HEK293 (cell line): ENCODE measurements at regions not wholly inside any gene's neighbourhood (a gene's known extent, or its start where the extent isn't known, plus 50 kb on each side); places are given as distances from the start of the nearest gene placed in this dataset.

Source experiments
- KLF8 ChIP-seq: fragments of 450-650 bp; formaldehyde crosslinking; IDR thresholded peaks from 2 replicates; pipeline ENCODE4 v1.5.1; 2016; ENCODE audit warnings: missing biosample characterization, missing genetic modification characterization
- ZNF221 ChIP-seq: fragments of 450-650 bp; formaldehyde crosslinking; IDR thresholded peaks from 2 replicates; pipeline ENCODE4 v1.5.1; 2017; ENCODE audit warnings: missing biosample characterization, missing genetic modification characterization, borderline replicate concordance
- ZNF561 ChIP-seq: fragments of 450-650 bp; IDR thresholded peaks from 2 replicates; pipeline ENCODE4 v1.5.1; 2018; ENCODE audit warnings: missing biosample characterization, missing genetic modification characterization, borderline replicate concordance
- ZNF76 ChIP-seq: fragments of 450-650 bp; formaldehyde crosslinking; IDR thresholded peaks from 2 replicates; pipeline ENCODE4; 2016; ENCODE audit warnings: low read depth, missing biosample characterization, missing genetic modification characterization, borderline replicate concordance
- TF ChIP-seq, protein P1 (sequence below): fragments of 450-650 bp; formaldehyde crosslinking; IDR thresholded peaks from 2 replicates; pipeline ENCODE4 v1.5.1; 2016; ENCODE audit warnings: missing biosample characterization, missing genetic modification characterization
- TF ChIP-seq, protein P2 (sequence below): fragments of 450-650 bp; formaldehyde crosslinking; IDR thresholded peaks from 2 replicates; pipeline ENCODE4 v1.5.1; 2016; ENCODE audit warnings: missing biosample characterization, missing genetic modification characterization
- TF ChIP-seq, protein P3 (sequence below): fragments of 450-650 bp; formaldehyde crosslinking; IDR thresholded peaks from 2 replicates; pipeline ENCODE4 v1.5.1; 2016; ENCODE audit warnings: missing biosample characterization, missing genetic modification characterization

GRCh38 chr5:88109818-88110217 lies 158.8 kb downstream of the TMEM161B start:
- TF ChIP-seq, protein P1, sequence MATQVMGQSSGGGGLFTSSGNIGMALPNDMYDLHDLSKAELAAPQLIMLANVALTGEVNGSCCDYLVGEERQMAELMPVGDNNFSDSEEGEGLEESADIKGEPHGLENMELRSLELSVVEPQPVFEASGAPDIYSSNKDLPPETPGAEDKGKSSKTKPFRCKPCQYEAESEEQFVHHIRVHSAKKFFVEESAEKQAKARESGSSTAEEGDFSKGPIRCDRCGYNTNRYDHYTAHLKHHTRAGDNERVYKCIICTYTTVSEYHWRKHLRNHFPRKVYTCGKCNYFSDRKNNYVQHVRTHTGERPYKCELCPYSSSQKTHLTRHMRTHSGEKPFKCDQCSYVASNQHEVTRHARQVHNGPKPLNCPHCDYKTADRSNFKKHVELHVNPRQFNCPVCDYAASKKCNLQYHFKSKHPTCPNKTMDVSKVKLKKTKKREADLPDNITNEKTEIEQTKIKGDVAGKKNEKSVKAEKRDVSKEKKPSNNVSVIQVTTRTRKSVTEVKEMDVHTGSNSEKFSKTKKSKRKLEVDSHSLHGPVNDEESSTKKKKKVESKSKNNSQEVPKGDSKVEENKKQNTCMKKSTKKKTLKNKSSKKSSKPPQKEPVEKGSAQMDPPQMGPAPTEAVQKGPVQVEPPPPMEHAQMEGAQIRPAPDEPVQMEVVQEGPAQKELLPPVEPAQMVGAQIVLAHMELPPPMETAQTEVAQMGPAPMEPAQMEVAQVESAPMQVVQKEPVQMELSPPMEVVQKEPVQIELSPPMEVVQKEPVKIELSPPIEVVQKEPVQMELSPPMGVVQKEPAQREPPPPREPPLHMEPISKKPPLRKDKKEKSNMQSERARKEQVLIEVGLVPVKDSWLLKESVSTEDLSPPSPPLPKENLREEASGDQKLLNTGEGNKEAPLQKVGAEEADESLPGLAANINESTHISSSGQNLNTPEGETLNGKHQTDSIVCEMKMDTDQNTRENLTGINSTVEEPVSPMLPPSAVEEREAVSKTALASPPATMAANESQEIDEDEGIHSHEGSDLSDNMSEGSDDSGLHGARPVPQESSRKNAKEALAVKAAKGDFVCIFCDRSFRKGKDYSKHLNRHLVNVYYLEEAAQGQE (tag by site-specific recombination), result no peak
- no peak for TF ChIP-seq ZNF221
- TF ChIP-seq, protein P2, sequence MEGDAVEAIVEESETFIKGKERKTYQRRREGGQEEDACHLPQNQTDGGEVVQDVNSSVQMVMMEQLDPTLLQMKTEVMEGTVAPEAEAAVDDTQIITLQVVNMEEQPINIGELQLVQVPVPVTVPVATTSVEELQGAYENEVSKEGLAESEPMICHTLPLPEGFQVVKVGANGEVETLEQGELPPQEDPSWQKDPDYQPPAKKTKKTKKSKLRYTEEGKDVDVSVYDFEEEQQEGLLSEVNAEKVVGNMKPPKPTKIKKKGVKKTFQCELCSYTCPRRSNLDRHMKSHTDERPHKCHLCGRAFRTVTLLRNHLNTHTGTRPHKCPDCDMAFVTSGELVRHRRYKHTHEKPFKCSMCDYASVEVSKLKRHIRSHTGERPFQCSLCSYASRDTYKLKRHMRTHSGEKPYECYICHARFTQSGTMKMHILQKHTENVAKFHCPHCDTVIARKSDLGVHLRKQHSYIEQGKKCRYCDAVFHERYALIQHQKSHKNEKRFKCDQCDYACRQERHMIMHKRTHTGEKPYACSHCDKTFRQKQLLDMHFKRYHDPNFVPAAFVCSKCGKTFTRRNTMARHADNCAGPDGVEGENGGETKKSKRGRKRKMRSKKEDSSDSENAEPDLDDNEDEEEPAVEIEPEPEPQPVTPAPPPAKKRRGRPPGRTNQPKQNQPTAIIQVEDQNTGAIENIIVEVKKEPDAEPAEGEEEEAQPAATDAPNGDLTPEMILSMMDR, result no peak
- TF ChIP-seq KLF8 (tag by site-specific recombination), result no peak
- no peak for TF ChIP-seq ZNF561
- TF ChIP-seq, protein P3, sequence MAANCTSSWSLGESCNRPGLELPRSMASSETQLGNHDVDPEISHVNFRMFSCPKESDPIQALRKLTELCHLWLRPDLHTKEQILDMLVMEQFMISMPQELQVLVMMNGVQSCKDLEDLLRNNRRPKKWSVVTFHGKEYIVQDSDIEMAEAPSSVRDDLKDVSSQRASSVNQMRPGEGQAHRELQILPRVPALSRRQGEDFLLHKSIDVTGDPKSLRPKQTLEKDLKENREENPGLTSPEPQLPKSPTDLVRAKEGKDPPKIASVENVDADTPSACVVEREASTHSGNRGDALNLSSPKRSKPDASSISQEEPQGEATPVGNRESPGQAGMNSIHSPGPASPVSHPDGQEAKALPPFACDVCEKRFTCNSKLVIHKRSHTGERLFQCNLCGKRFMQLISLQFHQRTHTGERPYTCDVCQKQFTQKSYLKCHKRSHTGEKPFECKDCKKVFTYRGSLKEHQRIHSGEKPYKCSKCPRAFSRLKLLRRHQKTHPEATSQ (tag by site-specific recombination), result no peak
- no peak for TF ChIP-seq ZNF76 (tag by site-specific recombination)
